ENCODE measurements at regions not wholly inside any gene's neighbourhood (a gene's known extent, or its start where the extent isn't known, plus 50 kb on each side); places are given as distances from the start of the nearest gene placed in this dataset.
"Not testable (repeated sequence)": the region's sequence is repeated elsewhere in the genome, so short reads cannot be mapped to it uniquely, and the experiment has no call there.

DNA sequence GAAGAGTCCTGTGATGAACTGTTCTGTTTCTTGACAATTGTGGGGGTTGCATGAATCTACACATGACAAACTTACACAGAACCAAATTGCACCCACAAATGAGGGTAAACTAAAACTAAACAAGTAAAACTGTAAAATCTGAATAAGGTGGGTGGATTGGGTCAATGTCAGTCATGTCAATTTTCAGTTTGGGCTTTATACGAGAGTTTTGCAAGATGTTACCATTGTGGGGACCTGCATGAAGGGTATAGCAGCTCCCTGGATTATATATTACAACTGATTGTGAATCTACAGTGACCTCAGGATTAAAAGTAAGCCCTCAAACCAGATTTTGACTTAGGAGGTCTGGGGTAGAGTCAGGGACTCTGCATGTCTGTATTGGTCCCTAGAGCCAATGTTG, 101.5 kb upstream of the LHX5 start:
- DNase-seq (ENCODE audit: low read depth, low spot score), result no peak

DNA sequence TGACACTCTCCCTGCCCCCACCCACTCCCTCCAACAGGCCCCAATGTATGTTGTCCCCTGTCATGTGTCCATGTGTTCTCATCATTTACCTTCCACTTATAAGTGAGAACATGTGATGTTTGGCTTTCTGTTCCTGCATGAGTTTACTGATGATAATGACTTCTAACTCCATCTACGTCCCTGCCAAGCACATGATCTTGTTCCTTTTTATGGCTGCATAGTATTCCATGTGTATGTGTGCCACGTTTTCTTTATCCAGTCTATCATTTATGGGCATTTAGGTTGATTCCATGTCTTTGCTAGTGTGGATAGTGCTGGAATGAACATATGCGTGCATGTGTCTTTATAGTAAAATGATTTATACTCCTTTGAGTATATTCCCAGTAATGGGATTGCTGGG, 100.0 kb upstream of the LHX5 start:
- no peak for DNase-seq (ENCODE audit: low read depth, low spot score)

DNA sequence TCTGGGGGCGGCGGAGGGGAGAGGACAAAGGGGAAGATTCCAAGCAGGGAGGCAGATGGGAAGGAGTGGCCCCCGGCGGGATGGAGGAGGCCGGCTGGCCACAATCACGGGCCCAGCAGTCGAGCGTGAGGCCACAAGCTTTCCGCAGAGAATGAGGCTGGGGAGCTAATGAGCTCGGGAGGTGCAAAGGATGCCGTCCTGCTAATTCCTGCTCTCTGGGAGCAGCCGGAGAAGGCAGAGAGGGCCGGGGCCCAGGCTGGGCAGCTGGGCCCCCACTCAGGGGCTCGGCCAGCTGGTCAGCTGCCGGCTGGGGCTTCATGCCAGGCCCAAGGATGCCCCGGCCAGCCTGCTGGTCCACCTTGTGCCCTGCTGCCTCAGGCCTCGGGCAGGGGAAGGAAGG, 98.1 kb upstream of the LHX5 start:
- no peak for DNase-seq (ENCODE audit: low read depth, low spot score)

DNA sequence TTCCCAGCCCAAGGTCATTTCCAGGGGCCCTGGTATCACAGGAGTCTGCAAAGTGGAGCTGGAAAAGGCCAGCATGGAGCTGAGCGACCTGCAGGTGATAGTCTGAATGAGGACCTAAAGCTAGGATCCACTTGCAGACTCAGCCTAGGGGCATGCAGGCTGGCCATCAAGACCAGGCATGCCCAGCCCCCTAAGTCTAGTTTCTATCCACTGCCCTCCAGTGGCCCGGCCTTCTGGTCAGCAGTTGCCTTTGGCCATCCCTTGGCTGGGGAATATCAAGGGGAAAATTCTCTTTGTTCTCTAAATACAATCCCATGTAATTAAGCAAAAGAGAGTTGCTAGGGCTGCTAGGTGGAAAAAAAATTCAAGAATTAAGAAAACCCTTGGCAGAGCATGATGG, 96.3 kb upstream of the LHX5 start:
- DNase-seq (ENCODE audit: low read depth, low spot score), result no peak

DNA sequence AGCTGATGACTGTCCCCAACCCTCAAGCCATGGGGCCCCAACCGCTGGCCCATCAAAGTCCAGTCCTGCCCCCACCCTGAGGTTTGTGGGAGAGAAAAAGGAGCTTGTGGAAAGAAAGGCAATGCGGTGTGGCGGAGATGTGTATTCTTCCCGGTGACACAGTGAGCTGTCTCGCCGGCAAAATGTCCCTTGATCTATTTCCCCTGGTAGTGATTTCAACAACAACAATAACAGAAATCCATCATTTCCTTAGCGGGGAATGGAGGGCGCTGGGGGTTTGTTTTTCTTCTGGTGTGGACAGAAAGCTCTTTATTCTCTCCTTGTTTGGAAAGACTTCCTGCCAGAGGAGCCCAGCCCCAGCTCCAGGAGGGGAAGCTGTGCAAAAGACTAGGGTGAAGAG, 93.7 kb upstream of the LHX5 start:
- no peak for DNase-seq (ENCODE audit: low read depth, low spot score)

DNA sequence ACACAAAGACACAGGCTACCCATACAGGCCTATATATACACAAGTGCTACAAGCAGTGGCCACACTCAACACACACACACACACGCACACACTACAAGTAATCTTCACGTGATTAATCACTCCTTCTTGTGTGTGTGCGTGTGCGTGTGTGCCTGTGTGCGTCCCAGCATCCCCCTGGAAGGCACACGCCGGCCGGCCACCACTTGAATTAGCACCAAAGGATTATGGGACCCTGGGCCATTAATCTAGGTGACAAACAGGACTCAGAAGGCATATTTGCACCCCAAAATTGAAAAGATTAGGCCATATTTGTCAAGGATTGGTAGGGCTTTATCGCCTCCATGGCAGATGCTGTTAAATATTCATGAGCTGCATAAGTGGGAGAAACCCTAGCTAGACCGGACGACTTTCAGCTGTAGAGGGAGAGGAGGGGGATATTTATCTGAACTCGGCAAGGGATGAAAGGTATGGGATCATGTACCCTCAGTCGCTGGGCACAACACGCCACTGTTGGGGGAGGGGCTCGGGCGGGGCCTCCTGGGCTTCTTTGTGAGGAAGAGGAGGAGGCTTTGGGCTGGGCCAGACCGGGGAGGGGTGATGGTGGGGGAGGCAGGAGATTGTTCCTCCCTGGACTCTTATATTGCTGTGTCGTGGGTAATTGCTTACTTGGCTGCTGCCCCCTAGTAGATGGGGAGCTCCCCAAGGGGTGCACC, 89.6 kb upstream of the LHX5 start:
- no peak for DNase-seq (ENCODE audit: low read depth, low spot score)

DNA sequence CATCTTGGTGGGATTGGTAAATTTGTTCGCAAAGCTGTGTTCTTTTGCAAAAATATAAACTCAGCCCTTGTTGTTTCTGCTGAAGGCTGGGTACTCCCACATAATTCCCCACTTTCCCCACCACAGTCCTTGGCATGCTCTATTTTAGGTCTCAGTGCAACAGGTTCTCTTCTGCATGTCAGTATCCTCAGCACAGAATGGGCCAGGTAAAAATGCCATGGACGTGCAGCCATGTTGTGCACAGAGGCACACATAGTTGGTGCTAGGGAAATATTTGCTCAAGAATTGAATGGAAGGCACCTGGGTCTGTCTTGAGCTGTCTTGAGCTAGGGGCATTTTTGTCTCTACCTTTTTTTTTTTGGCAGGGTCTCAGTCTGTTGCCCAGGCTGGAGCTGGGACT, 87.8 kb upstream of the LHX5 start:
- DNase-seq (ENCODE audit: low read depth, low spot score), result no peak

DNA sequence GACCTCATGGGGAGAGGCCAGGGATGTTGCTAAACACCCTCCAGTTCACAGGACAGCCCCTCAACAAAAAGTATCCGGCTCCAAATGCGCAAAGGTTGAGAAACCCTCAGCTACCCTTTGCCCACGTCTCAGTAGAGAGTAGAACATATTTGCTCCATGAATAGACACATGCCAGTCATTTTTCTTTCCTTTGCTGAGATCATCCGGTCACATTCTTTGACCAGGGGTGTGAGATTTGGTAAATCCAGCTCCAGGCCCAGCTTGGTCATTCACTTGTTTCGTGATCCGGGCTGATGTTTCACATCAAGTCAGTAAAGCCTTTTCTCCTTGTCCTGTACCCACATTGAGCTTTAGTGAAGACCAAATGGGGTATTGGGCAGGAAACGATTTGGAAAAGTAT, 83.6 kb upstream of the LHX5 start:
- no peak for DNase-seq (ENCODE audit: low read depth, low spot score)

DNA sequence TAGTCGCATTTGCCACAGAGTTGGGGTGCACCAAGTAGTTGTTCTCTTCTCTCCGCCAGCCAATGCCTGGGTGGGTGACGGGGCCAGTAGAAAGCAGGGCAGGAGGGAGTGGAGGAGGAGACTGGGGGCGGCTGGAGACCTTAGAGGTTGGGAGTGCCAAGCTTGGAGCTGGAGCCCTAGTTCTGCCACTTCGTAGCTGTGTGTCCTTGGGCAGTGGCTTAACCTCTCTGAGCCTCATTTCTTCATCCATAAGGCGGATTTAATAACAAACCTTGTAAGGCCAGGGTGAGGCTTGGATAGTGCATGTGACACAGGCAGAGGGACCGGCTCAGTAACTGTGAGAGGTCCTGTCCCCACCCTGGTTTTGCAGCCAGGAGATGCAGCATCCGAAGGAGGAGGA, 81.1 kb upstream of the LHX5 start:
- DNase-seq (ENCODE audit: low read depth, low spot score), result no peak

DNA sequence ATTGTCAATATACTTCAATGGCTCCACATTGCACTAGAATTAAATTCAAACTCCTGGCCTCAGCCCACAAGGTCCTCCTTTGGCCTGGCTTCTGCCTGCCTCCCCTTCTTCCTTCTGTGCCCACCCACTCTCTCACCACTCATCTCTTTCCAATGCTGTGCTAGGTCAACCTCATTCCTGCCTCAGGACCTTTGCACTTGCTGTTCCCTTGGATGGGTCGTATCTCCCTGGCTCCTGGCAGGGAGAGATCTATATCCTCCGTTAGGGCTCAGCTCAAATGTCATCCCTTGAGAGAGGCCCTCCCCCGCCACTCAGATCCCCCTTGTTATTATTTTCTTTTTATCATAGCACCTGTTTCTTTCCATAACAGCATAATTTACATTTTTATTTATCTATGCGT, 79.9 kb upstream of the LHX5 start:
- DNase-seq (ENCODE audit: low read depth, low spot score), result no peak

DNA sequence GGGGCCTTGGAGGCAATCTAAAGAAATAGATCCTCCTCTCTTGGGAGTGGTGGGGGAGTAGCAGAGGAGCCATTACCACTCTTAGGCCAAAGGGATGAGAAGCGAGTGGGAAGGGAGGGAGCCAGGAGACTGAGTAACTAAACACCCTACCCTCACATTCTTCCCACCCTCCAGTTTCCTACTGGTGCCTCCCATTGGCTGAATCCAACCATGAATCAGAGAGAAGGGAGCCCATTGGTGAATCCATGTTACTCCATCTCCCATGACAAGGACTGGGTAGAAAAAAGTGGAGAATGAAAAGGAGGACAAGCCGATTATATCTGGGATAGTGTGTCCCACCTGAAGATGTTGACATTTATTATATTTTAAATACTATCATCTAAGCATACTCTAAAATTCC, 76.8 kb upstream of the LHX5 start:
- DNase-seq (ENCODE audit: low read depth, low spot score), result no peak

DNA sequence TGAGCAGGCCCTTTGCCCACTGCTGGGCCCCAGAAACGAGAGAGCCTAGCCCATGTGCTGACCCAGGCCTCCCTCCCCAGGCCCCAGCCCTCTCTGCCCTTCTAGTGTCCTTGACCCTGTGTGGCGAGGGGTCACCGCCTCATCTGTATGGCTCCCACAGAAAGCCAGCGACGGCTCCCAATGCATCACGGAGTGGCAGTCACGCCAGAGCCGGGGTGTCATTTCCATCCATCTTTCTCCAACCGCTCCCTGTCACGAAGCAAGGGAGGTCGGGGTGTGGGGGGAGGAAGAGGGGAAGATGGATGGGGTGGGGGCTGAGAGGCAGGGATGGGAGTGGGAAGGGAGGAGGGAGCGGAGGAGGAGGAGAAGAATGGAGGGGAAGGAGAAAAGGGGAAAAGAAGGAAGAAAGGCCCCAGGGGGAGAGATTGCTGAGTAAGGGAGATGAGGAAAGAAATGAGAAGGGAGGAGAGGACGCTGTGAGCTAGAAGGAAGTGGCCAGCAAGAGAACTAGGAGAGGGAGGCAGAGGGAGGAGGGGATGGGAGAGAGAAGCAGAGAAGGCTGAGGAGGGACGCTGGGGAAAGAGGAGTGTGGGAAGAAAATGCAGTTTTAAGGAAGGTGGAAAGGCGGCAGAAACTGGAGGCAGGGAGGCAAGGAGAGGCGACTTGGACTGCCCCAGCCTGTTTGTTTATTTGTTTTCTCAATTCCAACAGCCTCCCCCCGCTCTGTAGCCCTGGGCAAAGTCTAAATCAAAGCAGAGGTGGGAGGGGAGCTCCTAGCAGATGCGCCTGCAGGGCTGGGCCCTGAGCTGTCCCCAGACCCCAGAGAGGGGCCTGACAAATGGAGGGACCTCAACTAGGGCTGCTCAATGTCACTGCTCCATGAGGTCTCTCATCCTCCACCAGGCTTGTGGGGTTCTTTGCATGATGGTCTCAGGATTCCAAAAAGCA, 75.5 kb upstream of the LHX5 start:
- no peak for DNase-seq (ENCODE audit: low read depth, low spot score)

DNA sequence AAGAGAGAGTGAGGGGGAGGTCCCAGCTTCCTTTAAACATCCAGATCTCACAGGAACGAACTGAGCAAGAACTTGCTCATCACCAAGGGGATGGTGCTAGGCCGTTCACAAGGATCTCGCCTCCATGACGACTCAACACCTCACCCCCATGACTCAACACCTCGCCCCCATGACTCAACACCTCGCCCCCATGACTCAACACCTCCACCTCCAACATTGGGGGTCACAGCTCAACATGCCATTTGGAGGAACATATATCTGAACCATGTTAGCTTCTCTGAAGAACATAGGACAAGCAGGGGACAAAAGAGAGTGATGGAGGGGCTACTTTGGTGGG, 66.0 kb upstream of the LHX5 start:
- no peak for DNase-seq (ENCODE audit: low read depth, low spot score)

DNA sequence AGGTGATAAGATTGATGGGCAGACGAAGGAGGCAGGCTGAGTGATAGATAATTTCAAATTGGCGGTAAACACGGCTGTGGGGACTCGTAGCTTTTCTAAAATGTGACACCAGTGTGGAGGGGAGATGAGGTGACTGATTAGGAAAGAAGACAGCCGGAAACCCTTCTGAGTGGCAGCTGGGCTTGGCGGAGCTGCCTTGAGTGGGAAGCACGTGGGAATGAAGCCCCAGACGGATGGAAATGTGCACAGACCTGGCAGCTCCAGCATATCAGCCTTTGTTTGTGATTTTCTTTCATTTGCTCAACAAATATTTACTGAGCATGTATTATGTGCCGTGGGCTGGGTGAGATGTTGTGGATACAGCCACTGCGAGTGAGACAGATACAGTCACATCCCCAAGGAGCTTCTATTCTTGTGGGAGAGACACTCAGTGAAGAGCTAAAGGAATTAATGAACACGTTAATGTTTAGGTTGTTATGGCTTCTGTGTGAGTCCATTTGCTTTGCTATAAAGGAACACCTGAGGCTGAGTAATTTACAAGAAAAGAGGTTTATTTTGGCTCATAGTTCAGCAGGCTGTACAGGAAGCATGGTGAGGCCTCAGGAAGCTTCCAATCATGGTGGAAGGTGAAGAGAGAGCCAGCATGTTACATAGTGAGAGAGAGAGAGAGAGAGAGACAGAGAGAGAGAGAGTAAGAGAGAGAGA, 65.5 kb upstream of the LHX5 start:
- DNase-seq (ENCODE audit: low read depth, low spot score), result no peak

DNA sequence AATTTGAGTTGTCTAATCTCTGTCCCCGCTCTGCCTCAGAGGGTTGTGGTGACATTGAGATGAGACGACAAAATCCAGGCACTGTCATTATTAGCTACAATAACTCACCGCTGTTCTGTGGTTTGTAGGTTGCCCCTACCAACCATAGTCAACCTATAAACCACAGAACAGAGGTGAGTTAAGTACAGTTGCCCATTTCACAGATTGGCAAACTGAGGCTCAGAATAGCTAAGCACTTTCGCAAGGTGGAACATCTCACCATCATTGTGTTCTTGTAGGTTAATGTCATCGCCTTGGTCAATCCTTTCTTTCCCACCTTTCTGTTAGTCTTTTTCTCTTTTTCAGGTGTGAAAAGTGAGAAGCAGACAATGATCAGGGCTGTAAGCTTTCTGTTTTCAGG, 63.4 kb upstream of the LHX5 start:
- no peak for DNase-seq (ENCODE audit: low read depth, low spot score)

DNA sequence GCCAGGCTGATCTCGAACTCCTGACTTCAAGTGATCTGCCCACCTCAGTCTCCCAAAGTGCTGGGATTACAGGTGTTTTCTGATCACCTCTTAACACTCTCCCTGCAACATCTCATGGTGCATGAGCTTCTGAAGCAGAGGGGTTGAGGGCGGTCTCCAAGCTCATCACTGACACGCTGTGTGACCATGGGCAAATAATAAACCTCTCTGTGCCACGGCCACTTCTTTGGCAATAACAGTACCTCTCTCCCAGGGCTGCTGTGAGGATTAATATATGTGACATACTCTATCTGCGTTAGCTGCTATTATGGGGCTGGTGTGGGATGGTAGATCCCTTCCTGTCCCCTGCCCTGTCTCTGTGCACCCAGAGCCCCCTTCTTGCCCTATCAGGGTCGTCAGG, 62.9 kb upstream of the LHX5 start:
- no peak for DNase-seq (ENCODE audit: low read depth, low spot score)

DNA sequence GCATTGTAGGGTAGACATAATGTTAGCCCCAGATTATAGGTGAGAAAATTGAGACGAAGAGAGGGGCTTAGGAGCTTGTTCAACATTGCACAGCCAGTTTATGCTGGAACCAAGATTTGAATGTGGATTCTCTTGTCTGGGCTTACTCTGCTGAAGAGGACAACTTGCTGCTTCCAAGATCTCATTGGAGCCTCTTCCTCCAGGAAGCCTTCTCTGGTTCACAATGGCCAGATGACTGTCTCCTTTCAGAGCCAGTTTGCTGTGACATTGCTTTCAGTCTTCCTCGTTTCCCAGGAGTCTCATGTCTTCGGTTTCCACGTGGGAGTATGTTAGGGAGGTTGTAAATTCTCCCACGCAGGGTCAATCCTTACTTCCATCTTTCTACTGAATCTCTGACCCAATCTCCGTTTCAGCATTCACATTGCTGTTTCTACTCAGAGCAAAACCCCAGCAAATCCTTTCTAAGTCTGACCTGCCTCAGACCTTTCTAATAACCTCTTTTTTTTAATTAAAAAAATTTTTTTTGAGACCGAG, 62.2 kb upstream of the LHX5 start:
- DNase-seq (ENCODE audit: low read depth, low spot score), result no peak

DNA sequence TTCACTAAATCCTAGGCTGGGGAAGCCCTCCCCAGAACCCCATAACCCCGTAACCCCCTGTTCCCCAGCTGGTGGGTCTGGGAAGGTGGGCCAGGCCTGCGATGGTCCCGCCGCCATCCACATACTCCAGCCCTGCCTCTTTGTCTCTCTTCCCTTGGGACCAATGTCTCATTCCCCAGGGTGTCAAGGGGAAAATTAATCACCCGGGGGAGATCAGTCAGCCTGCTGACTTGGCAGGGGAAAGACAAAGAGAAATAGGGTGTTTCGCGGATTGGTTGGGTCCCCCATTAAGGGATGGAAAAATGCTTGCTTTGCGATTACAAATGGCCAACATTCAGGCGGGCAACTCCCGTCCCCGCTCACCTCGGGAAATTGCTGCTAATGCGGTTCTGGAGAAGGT, 60.6 kb upstream of the LHX5 start:
- no peak for DNase-seq (ENCODE audit: low read depth, low spot score)

DNA sequence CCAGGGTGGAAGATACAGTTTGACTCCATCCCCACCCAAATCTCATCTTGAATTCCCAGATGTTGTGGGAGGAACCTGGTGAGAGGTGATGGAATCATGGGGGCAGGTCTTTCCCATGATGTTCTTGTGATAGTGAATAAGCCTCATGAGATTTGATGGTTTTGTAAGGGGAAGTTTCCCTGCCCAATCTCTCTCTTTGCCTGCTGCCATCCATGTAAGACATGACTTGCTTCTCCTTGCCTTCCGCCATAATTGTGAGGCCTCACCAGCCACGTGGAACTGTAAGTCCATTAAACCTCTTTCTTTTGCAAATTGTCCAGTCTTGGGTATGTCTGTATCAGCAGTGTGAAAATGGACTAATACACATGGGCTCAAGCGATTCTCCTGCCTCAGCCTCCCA, 59.4 kb upstream of the LHX5 start:
- not testable (repeated sequence) for DNase-seq (ENCODE audit: low read depth, low spot score)

DNA sequence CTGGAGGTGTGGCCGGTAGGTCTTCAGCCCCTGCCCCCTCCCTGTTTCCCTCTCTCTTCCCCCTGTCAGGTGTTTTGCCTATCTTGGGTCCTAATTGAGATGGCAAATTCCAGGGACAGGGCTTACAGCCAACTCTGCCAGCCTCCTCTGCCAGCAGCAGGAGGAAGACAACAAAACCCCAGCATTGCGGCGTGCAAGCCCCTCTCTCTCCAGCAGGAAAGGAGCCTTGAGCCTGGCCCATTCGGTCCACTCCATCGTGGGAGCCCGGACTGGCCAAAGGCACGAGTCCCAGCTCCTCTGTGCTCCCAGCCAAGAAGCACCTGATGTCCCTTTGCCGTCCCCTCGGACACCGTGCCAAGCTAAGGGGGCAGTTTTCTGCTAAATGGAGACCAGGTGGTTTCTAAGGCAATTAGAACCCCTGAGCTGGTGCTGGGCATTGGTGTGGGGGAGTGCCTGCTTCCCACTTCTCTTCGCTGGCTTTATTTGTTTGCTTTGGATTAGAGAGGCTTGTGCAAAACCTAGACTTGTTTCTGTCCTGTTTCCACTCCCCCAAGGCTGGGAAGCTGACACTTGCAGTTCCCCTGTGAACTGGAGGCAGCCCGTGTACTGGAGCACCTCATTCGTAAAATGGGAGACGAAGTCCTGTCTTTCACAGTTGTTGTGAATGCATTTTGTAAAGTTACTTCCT, 57.1 kb upstream of the LHX5 start:
- DNase-seq (ENCODE audit: low read depth, low spot score), result no peak

DNA sequence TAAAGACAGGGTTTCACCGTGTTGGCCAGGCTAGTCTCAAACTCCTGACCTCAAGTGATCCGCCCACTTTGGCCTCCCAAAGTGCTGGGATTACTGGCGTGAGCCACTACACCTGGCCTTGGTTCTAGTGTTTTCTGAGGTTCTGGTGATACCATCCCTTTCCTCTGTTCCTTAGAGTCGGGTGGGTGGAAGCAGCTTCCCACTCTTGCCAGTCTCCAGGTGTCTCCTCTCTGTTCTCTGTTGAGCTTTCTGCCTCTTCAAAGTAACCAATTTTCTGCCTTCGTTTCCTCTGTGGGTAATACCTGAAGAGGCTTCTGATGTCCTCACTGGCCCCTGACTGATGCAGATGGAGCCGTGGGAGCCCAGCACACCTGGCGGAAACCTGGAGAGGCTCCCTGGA, 53.4 kb upstream of the LHX5 start:
- DNase-seq (ENCODE audit: low read depth, low spot score), result no peak

DNA sequence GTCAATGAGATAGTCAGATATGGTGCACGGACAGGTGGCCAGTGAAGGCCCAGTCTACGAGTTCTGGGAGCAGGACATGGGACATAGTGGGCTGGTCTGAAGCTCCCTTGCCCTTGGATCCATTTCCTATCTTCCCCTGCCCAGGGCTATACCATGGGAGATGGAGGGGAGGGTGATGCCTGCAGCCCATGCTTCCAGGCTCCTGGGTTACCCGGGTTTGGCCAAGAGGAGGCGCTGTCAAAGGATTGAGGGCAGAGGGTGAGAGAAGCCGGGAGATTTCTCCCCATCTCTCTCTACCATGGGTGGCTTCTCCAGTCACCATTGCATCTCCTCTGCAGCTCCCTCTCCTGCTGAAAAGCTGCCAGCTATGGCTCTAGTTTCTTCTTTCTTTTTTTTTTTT, 52.8 kb upstream of the LHX5 start:
- no peak for DNase-seq (ENCODE audit: low read depth, low spot score)

Measured in astrocyte of the hippocampus (primary cell).